ENCODE measurements at regions not wholly inside any gene's neighbourhood (a gene's known extent, or its start where the extent isn't known, plus 50 kb on each side); places are given as distances from the start of the nearest gene placed in this dataset.
A peak's percentile ranks its signal among the peaks of the same experiment; 100 is the strongest.

GRCh38 chr2:122003196-122003940 is 247.9 kb downstream of the TSN start:
- DNase-seq (ENCODE audit: low read depth in 4 of 4, low spot score in 3 of 4), result no peak

GRCh38 chr2:122007126-122007525 is 251.7 kb downstream of the TSN start:
- peak in 1 of 4 donors; percentile 43 for DNase-seq (ENCODE audit: low read depth in 4 of 4, low spot score in 3 of 4)

- no peak for DNase-seq (ENCODE audit: low read depth in 4 of 4, low spot score in 3 of 4)
Measured at GRCh38 chr2:122007577-122007976, 252.1 kb downstream of the TSN start.

GRCh38 chr2:122009561-122009960 is 254.1 kb downstream of the TSN start:
- no peak for DNase-seq (ENCODE audit: low read depth in 4 of 4, low spot score in 3 of 4)

GRCh38 chr2:122011493-122012270 is 256.2 kb downstream of the TSN start:
- DNase-seq (ENCODE audit: low read depth in 4 of 4, low spot score in 3 of 4), result no peak

GRCh38 chr2:122018736-122019135 is 263.3 kb downstream of the TSN start:
- DNase-seq (ENCODE audit: low read depth in 4 of 4, low spot score in 3 of 4), result no peak

- DNase-seq (ENCODE audit: low read depth in 4 of 4, low spot score in 3 of 4), result peak in 2 of 4 donors; percentile 53 to 59
Measured at GRCh38 chr2:122019724-122020123, 264.3 kb downstream of the TSN start.

GRCh38 chr2:122020377-122020776 is 264.9 kb downstream of the TSN start:
- no peak for DNase-seq (ENCODE audit: low read depth in 4 of 4, low spot score in 3 of 4)

- no peak for DNase-seq (ENCODE audit: low read depth in 4 of 4, low spot score in 3 of 4)
Measured at GRCh38 chr2:122021941-122022340, 266.5 kb downstream of the TSN start.

- DNase-seq (ENCODE audit: low read depth in 4 of 4, low spot score in 3 of 4), result no peak
Measured at GRCh38 chr2:122022531-122022930, 267.1 kb downstream of the TSN start.

GRCh38 chr2:122023059-122023864 is 267.8 kb downstream of the TSN start:
- no peak for DNase-seq (ENCODE audit: low read depth in 4 of 4, low spot score in 3 of 4)

- DNase-seq (ENCODE audit: low read depth in 4 of 4, low spot score in 3 of 4), result no peak
Measured at GRCh38 chr2:122027510-122028217, 272.2 kb downstream of the TSN start.

- DNase-seq (ENCODE audit: low read depth in 4 of 4, low spot score in 3 of 4), result no peak
Measured at GRCh38 chr2:122028371-122029100, 273.1 kb downstream of the TSN start.

- DNase-seq (ENCODE audit: low read depth in 4 of 4, low spot score in 3 of 4), result no peak
Measured at GRCh38 chr2:122029456-122029855, 274.0 kb downstream of the TSN start.

- no peak for DNase-seq (ENCODE audit: low read depth in 4 of 4, low spot score in 3 of 4)
Measured at GRCh38 chr2:122029945-122030344, 274.5 kb downstream of the TSN start.

GRCh38 chr2:122031544-122032263 is 276.3 kb downstream of the TSN start:
- no peak for DNase-seq (ENCODE audit: low read depth in 4 of 4, low spot score in 3 of 4)

- DNase-seq (ENCODE audit: low read depth in 4 of 4, low spot score in 3 of 4), result no peak
Measured at GRCh38 chr2:122032264-122032645, 276.8 kb downstream of the TSN start.

GRCh38 chr2:122033778-122034177 is 278.3 kb downstream of the TSN start:
- no peak for DNase-seq (ENCODE audit: low read depth in 4 of 4, low spot score in 3 of 4)

GRCh38 chr2:122034344-122034743 is 278.9 kb downstream of the TSN start:
- DNase-seq (ENCODE audit: low read depth in 4 of 4, low spot score in 3 of 4), result no peak
